Right atrium auricular region (tissue), 2 donors: ENCODE measurements at regions not wholly inside any gene's neighbourhood (a gene's known extent, or its start where the extent isn't known, plus 50 kb on each side); places are given as distances from the start of the nearest gene placed in this dataset.

Source experiments
- DNase-seq: peaks from one replicate; pipeline ENCODE4 v3.0.0-alpha.2; 2019; ENCODE audit warnings: low spot score
- H3K27ac ChIP-seq, 2 donors: fragments of 200-600 bp; sonication (generic); 1 replicate in 1 of 2; 2 replicates in 1 of 2; pipeline ENCODE4 v1.5.1; 2016 to 2019
- H3K27me3 ChIP-seq, 2 donors: fragments of 200-600 bp; sonication (generic); one replicate each; pipeline versions ENCODE4 v1.5.1 to v1.6.0; 2017 to 2019
- H3K36me3 ChIP-seq: fragments of 200-600 bp; sonication (generic); one replicate; pipeline ENCODE4 v1.5.1; 2016
- H3K4me1 ChIP-seq, 2 donors: fragments of 200-600 bp; sonication (generic); one replicate each; pipeline versions ENCODE4 v1.5.1 to v1.6.0; 2017 to 2019
- H3K4me3 ChIP-seq, 2 donors: fragments of 200-600 bp; sonication (generic); 1 replicate in 1 of 2; 2 replicates in 1 of 2; pipeline ENCODE4 v1.5.1; 2017 to 2019; ENCODE audit warnings: mild to moderate bottlenecking in 1 of 2, moderate library complexity in 1 of 2
- H3K9me3 ChIP-seq, 2 donors: fragments of 200-600 bp; sonication (generic); one replicate each; pipeline ENCODE4 v1.5.1; 2019
- CTCF ChIP-seq, 2 donors: fragments of 200-600 bp; sonication (generic); IDR thresholded peaks; one replicate each; pipeline ENCODE4 v1.5.1; 2019; ENCODE audit warnings: antibody characterized with exemption in 2 of 2

- Histone ChIP-seq H3K27me3 (no peaks in the 10 kb centered on the region), H3K4me3 (no peak overlapping the region), H3K27ac (no peak overlapping the region), H3K36me3 (no peaks in the 10 kb centered on the region), H3K4me1 (no peaks in the 10 kb centered on the region), H3K9me3 (no peaks in the 10 kb centered on the region)
- no peak for DNase-seq
- no peak for TF ChIP-seq CTCF (IDR thresholded peaks at IDR 0.05)
Measured at GRCh38 chr9:10925896-10926295, 313.1 kb upstream of the PTPRD start.

GRCh38 chr9:10928372-10928771 is 315.6 kb upstream of the PTPRD start:
- Histone ChIP-seq H3K36me3 (no peaks in the 10 kb centered on the region), H3K27ac (no peak overlapping the region), H3K4me1 (no peaks in the 10 kb centered on the region), H3K4me3 (no peak overlapping the region), H3K9me3 (no peaks in the 10 kb centered on the region), H3K27me3 (no peaks in the 10 kb centered on the region)
- no peak for TF ChIP-seq CTCF (IDR thresholded peaks at IDR 0.05)
- DNase-seq: no peak

DNA sequence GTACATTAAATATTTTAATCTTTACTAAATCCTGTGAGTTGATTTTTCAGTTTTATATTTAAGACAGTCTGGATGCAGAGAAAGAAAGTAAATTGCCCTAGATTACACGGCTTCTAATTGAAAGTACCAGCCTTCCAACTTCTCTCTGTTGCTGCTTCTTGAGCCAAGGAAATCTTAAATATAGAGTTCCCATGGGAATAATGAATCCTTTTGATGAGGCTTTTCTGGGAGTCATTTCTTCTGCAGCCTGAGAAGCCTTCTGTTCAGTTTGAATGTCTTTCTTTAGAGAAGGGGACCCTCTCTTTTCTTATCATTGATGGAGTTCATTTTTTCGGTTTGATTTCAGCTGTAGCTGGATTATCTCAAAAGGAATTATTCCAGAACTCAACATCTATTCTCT is 317.3 kb upstream of the PTPRD start:
- H3K27me3 ChIP-seq: no peaks in the 10 kb centered on the region
- no peak for TF ChIP-seq CTCF (IDR thresholded peaks at IDR 0.05)
- H3K27ac ChIP-seq: no peak overlapping the region
- H3K4me1 ChIP-seq: no peaks in the 10 kb centered on the region
- no peak overlapping the region for H3K4me3 ChIP-seq
- DNase-seq: no peak
- H3K9me3 ChIP-seq: no peaks in the 10 kb centered on the region
- H3K36me3 ChIP-seq: no peaks in the 10 kb centered on the region

- H3K4me3 ChIP-seq: no peak overlapping the region
- no peaks in the 10 kb centered on the region for H3K36me3 ChIP-seq
- no peak overlapping the region for H3K27ac ChIP-seq
- no peaks in the 10 kb centered on the region for H3K9me3 ChIP-seq
- no peak for TF ChIP-seq CTCF (IDR thresholded peaks at IDR 0.05)
- no peaks in the 10 kb centered on the region for H3K4me1 ChIP-seq
- H3K27me3 ChIP-seq: no peaks in the 10 kb centered on the region
- DNase-seq: no peak
Measured at GRCh38 chr9:10946676-10947410, 334.0 kb upstream of the PTPRD start.

- Histone ChIP-seq H3K9me3 (no peaks in the 10 kb centered on the region), H3K4me3 (no peak overlapping the region), H3K36me3 (no peaks in the 10 kb centered on the region), H3K27ac (no peak overlapping the region), H3K27me3 (no peaks in the 10 kb centered on the region), H3K4me1 (no peaks in the 10 kb centered on the region)
- DNase-seq: no peak
- TF ChIP-seq CTCF (IDR thresholded peaks at IDR 0.05): no peak
Measured at GRCh38 chr9:10957878-10958277, 345.1 kb upstream of the PTPRD start.

- no peak overlapping the region for H3K27ac ChIP-seq
- no peak overlapping the region for H3K4me3 ChIP-seq
- no peak for TF ChIP-seq CTCF (IDR thresholded peaks at IDR 0.05)
- H3K27me3 ChIP-seq: no peaks in the 10 kb centered on the region
- H3K9me3 ChIP-seq: no peaks in the 10 kb centered on the region
- no peak for DNase-seq
- H3K4me1 ChIP-seq: no peaks in the 10 kb centered on the region
- no peaks in the 10 kb centered on the region for H3K36me3 ChIP-seq
Measured at GRCh38 chr9:10961883-10962282, 349.1 kb upstream of the PTPRD start.
